H9 (cell line): ENCODE measurements at regions not wholly inside any gene's neighbourhood (a gene's known extent, or its start where the extent isn't known, plus 50 kb on each side); places are given as distances from the start of the nearest gene placed in this dataset.

ENCODE experiments used
- DNase-seq: peaks from one replicate; pipeline ENCODE4 v3.0.0-alpha.2; 2017
- H2AFZ ChIP-seq: one replicate; pipeline ENCODE4 v1.6.1; 2013; ENCODE audit warnings: mild to moderate bottlenecking, low read length, control low read depth, moderate library complexity
- H2AK5ac ChIP-seq: 2 replicates; pipeline ENCODE4 v1.6.1; 2013; ENCODE audit warnings: low read length, control low read depth, mixed read lengths; ENCODE audit not compliant: insufficient read length
- H2BK120ac ChIP-seq: one replicate; pipeline ENCODE4 v1.6.1; 2013; ENCODE audit warnings: low read depth, mild to moderate bottlenecking, low read length, control low read depth, inconsistent platforms; ENCODE audit not compliant: poor library complexity, severe bottlenecking
- H2BK12ac ChIP-seq: 2 replicates; pipeline ENCODE4 v1.6.1; 2013; ENCODE audit warnings: low read length, control low read depth, mixed read lengths, low read depth; ENCODE audit not compliant: insufficient read length
- H2BK15ac ChIP-seq: 2 replicates; pipeline ENCODE4 v1.6.1; 2013; ENCODE audit warnings: low read depth, low read length, control low read depth
- H2BK20ac ChIP-seq: one replicate; pipeline ENCODE4 v1.6.1; 2013; ENCODE audit warnings: low read depth, mild to moderate bottlenecking, low read length, control low read depth, inconsistent platforms; ENCODE audit not compliant: poor library complexity, severe bottlenecking
- H2BK5ac ChIP-seq: 2 replicates; pipeline ENCODE4 v1.6.1; 2013; ENCODE audit warnings: low read length, control low read depth, mixed read lengths; ENCODE audit not compliant: insufficient read length
- H3K14ac ChIP-seq: 2 replicates; pipeline ENCODE4 v1.6.1; 2013; ENCODE audit warnings: low read length, control low read depth; ENCODE audit not compliant: insufficient read depth
- H3K18ac ChIP-seq: 2 replicates; pipeline ENCODE4 v1.6.1; 2013; ENCODE audit warnings: low read depth, mild to moderate bottlenecking, mixed read lengths, low read length, control low read depth; ENCODE audit not compliant: insufficient read length
- H3K23ac ChIP-seq: 2 replicates; pipeline ENCODE4 v1.6.1; 2013; ENCODE audit warnings: low read length, control low read depth, mixed read lengths, low read depth; ENCODE audit not compliant: insufficient read length
- H3K23me2 ChIP-seq: 2 replicates; pipeline ENCODE4 v1.6.1; 2013; ENCODE audit warnings: low read depth, mild to moderate bottlenecking, mixed read lengths, low read length, control low read depth; ENCODE audit not compliant: insufficient read length, poor library complexity, severe bottlenecking
- H3K27ac ChIP-seq: 2 replicates; pipeline ENCODE4 v1.5.1; 2013; ENCODE audit warnings: low read length, control low read depth, mixed read lengths, low read depth; ENCODE audit not compliant: insufficient read length
- H3K27me3 ChIP-seq: 2 replicates; pipeline ENCODE4 v1.6.1; 2013; ENCODE audit warnings: low read length, control low read depth, inconsistent platforms; ENCODE audit not compliant: insufficient read depth
- H3K4ac ChIP-seq: 2 replicates; pipeline ENCODE4 v1.6.1; 2013; ENCODE audit warnings: low read depth, mild to moderate bottlenecking, control low read depth, inconsistent platforms, low read length, moderate library complexity
- H3K4me1 ChIP-seq: 2 replicates; pipeline ENCODE4 v1.6.1; 2013; ENCODE audit warnings: low read length, control low read depth, inconsistent platforms; ENCODE audit not compliant: insufficient read depth
- H3K4me2 ChIP-seq: 2 replicates; pipeline ENCODE4 v1.6.1; 2013; ENCODE audit warnings: low read length, control low read depth, mixed read lengths; ENCODE audit not compliant: insufficient read length, insufficient read depth
- H3K56ac ChIP-seq: 2 replicates; pipeline ENCODE4 v1.6.1; 2013; ENCODE audit warnings: low read depth, mild to moderate bottlenecking, mixed read lengths, low read length, control low read depth; ENCODE audit not compliant: insufficient read length
- H3K79me1 ChIP-seq: 2 replicates; pipeline ENCODE4 v1.6.1; 2013; ENCODE audit warnings: low read depth, mild to moderate bottlenecking, moderate library complexity, low read length, control low read depth, inconsistent platforms; ENCODE audit not compliant: insufficient read depth, poor library complexity, severe bottlenecking
- H3K79me2 ChIP-seq: 2 replicates; pipeline ENCODE4 v1.6.1; 2013; ENCODE audit warnings: low read length, control low read depth, inconsistent platforms; ENCODE audit not compliant: insufficient read depth
- H3K9ac ChIP-seq: 2 replicates; pipeline ENCODE4 v1.6.1; 2013; ENCODE audit warnings: low read length, control low read depth, mixed read lengths; ENCODE audit not compliant: insufficient read length; ENCODE audit errors: extremely low read depth
- H3K9me3 ChIP-seq: one replicate; pipeline ENCODE4 v1.6.1; 2013; ENCODE audit warnings: low read depth, low read length, inconsistent platforms; ENCODE audit not compliant: control insufficient read depth
- H3T11ph ChIP-seq: one replicate; pipeline ENCODE4 v1.6.1; 2013; ENCODE audit warnings: mild to moderate bottlenecking, low read length, control low read depth, inconsistent platforms
- H4K20me1 ChIP-seq: one replicate; pipeline ENCODE4 v1.6.1; 2013; ENCODE audit not compliant: control insufficient read depth, insufficient read length, insufficient read depth
- H4K5ac ChIP-seq: 2 replicates; pipeline ENCODE4 v1.6.1; 2013; ENCODE audit warnings: low read depth, mild to moderate bottlenecking, mixed read lengths, low read length, control low read depth; ENCODE audit not compliant: insufficient read length
- H4K8ac ChIP-seq: replicated peaks from 2 replicates; pipeline ENCODE4 v1.6.1; 2013; ENCODE audit warnings: low read length, control low read depth, mixed read lengths, low read depth; ENCODE audit not compliant: insufficient read length
- H4K91ac ChIP-seq: 2 replicates; pipeline ENCODE4 v1.6.1; 2013; ENCODE audit warnings: low read depth, mild to moderate bottlenecking, moderate library complexity, mixed read lengths, low read length, control low read depth; ENCODE audit not compliant: insufficient read length
- H3K27ac Mint-ChIP-seq, 3 experiments: 2 replicates in 2 of 3; 3 replicates in 1 of 3; pipeline ENCODE4 v1.8.0; 2020 to 2021; ENCODE audit warnings: mixed read lengths in 3 of 3, mild to moderate bottlenecking in 1 of 3, moderate library complexity in 1 of 3
- H3K27me3 Mint-ChIP-seq: 2 replicates; pipeline ENCODE4 v1.8.0; 2021; ENCODE audit warnings: low read depth, mild to moderate bottlenecking, moderate library complexity, mixed read lengths
- H3K36me3 Mint-ChIP-seq, 3 experiments: 2 replicates in 2 of 3; 3 replicates in 1 of 3; pipeline ENCODE4 v1.8.0; 2020 to 2021; ENCODE audit warnings: low read depth in 3 of 3, mixed read lengths in 3 of 3; ENCODE audit not compliant: insufficient read depth in 1 of 3
- H3K4me1 Mint-ChIP-seq, 2 experiments: 2 replicates each; pipeline ENCODE4 v1.8.0; 2020; ENCODE audit warnings: mixed read lengths in 2 of 2
- H3K4me3 Mint-ChIP-seq, 2 experiments: 2 replicates in 1 of 2; 3 replicates in 1 of 2; pipeline ENCODE4 v1.8.0; 2020 to 2021; ENCODE audit warnings: mild to moderate bottlenecking in 2 of 2, mixed read lengths in 2 of 2, moderate library complexity in 1 of 2
- H3K9me3 Mint-ChIP-seq, 2 experiments: 2 replicates in 1 of 2; 3 replicates in 1 of 2; pipeline ENCODE4 v1.8.0; 2020; ENCODE audit warnings: mild to moderate bottlenecking in 2 of 2, mixed read lengths in 2 of 2, moderate library complexity in 1 of 2
- CTCF ChIP-seq: fragments of 200-600 bp; sonication (generic); conservative IDR thresholded peaks from 3 replicates; pipeline ENCODE4 v1.8.0; 2021; ENCODE audit warnings: antibody characterized with exemption, mild to moderate bottlenecking
- WGBS: extraction: QIAGEN DNeasy Blood & Tissue Kit; methylation state at CpG from one replicate; pipeline ENCODE4 v1.1.7; 2013; ENCODE audit warnings: missing lambda C conversion rate, low lambda C conversion rate, mixed read lengths; ENCODE audit not compliant: insufficient read length; ENCODE audit errors: extremely low coverage; 5-methylcytosine and 5-hydroxymethylcytosine counted together

- no peak overlapping the region for H3K56ac ChIP-seq
- no peak overlapping the region for H2BK5ac ChIP-seq
- no peak overlapping the region for H4K8ac ChIP-seq
- WGBS: no CpG with 5 or more reads among the region's 5 CpGs
- no peak overlapping the region for H4K5ac ChIP-seq
- no peak overlapping the region for H2BK120ac ChIP-seq
- H3K23ac ChIP-seq: no peak overlapping the region
- H3K4me2 ChIP-seq: no peak overlapping the region
- TF ChIP-seq CTCF: no peak
- H3K9me3 ChIP-seq: peaks cover 71% of the 10 kb centered on the region
- H3K27me3 Mint-ChIP-seq: peaks cover 2% of the 10 kb centered on the region
- no peaks in the 10 kb centered on the region for H3K4me1 ChIP-seq
- no peak overlapping the region for H2AFZ ChIP-seq
- no peak overlapping the region for H2BK15ac ChIP-seq
- H2BK12ac ChIP-seq: no peak overlapping the region
- H3K9me3 Mint-ChIP-seq: peaks cover 95 to 98% of the 10 kb centered on the region in 2 experiments
- H3K18ac ChIP-seq: no peak overlapping the region
- H2AK5ac ChIP-seq: no peak overlapping the region
- no peaks in the 10 kb centered on the region for H3K4me1 Mint-ChIP-seq
- H3K23me2 ChIP-seq: no peaks in the 10 kb centered on the region
- no peak overlapping the region for H4K91ac ChIP-seq
- no peaks in the 10 kb centered on the region for H3K79me2 ChIP-seq
- H3K4me3 Mint-ChIP-seq: no peak overlapping the region
- no peaks in the 10 kb centered on the region for H3K27me3 ChIP-seq
- no peak overlapping the region for H3K4ac ChIP-seq
- no peak overlapping the region for H3K27ac Mint-ChIP-seq
- no peak overlapping the region for H3K14ac ChIP-seq
- peaks cover 16 to 41% (median 19%) of the 10 kb centered on the region in 3 experiments for H3K36me3 Mint-ChIP-seq
- DNase-seq: no peak
- H4K20me1 ChIP-seq: no peaks in the 10 kb centered on the region
- H3K9ac ChIP-seq: no peak overlapping the region
- no peak overlapping the region for H3T11ph ChIP-seq
- no peak overlapping the region for H2BK20ac ChIP-seq
- no peaks in the 10 kb centered on the region for H3K79me1 ChIP-seq
- H3K27ac ChIP-seq: no peak overlapping the region
Measured at GRCh38 chr18:14908541-14908940, 160.6 kb downstream of the ANKRD30B start.
